HEK293 (cell line): ENCODE measurements at regions not wholly inside any gene's neighbourhood (a gene's known extent, or its start where the extent isn't known, plus 50 kb on each side); places are given as distances from the start of the nearest gene placed in this dataset.

Experiments
- CTCF ChIA-PET: fragments of 350-600 bp; formaldehyde crosslinking; extraction: SDS; loops from one replicate; lab custom pipeline; 2021; ENCODE audit warnings: antibody characterized with exemption; lab: Yijun Ruan, JAX
- POLR2A ChIA-PET: fragments of 300-600 bp; formaldehyde crosslinking; extraction: SDS; loops from one replicate; lab custom pipeline; 2020; ENCODE audit warnings: antibody characterized with exemption, inconsistent platforms; lab: Yijun Ruan, JAX
- H3K27ac ChIP-seq: fragments of 200-500 bp; sonication (Bioruptor generic); 2 replicates; pipeline ENCODE4 v1.5.1; 2014; ENCODE audit warnings: low read depth, low read length, control low read depth, inconsistent platforms; ENCODE audit errors: extremely low read depth
- H3K36me3 ChIP-seq, 2 experiments: fragments of 200-500 bp in 1 of 2; sonication (Bioruptor generic) in 1 of 2; 1 replicate in 1 of 2; 2 replicates in 1 of 2; pipeline ENCODE4 v1.5.1; 2014 to 2017; ENCODE audit warnings: inconsistent platforms in 2 of 2, low read length in 2 of 2; ENCODE audit not compliant: control insufficient read depth in 2 of 2, insufficient read depth in 1 of 2
- H3K4me1 ChIP-seq: fragments of 200-500 bp; sonication (Bioruptor generic); 2 replicates; pipeline ENCODE4 v1.5.1; 2014; ENCODE audit warnings: mild to moderate bottlenecking, low read length, inconsistent platforms; ENCODE audit not compliant: control insufficient read depth, insufficient read depth
- H3K4me3 ChIP-seq: 2 replicates; pipeline ENCODE4 v1.5.1; 2011; ENCODE audit warnings: low read depth, mild to moderate bottlenecking, control low read depth, low read length, moderate library complexity
- H3K9me3 ChIP-seq: fragments of 200-500 bp; sonication (Bioruptor generic); 2 replicates; pipeline ENCODE4 v1.5.1; 2014; ENCODE audit warnings: low read depth, low read length, inconsistent platforms; ENCODE audit not compliant: control insufficient read depth, insufficient read depth
- HOXA7 ChIP-seq: sonication (generic); formaldehyde crosslinking; IDR thresholded peaks from 2 replicates; pipeline ENCODE4 v1.8.1; 2022; ENCODE audit warnings: missing genetic modification reagents, borderline replicate concordance
- KLF9 ChIP-seq: fragments of 450-650 bp; formaldehyde crosslinking; IDR thresholded peaks from 2 replicates; pipeline ENCODE4 v1.5.1; 2016; ENCODE audit warnings: missing biosample characterization, missing genetic modification characterization, low read depth
- SCRT1 ChIP-seq: fragments of 450-650 bp; formaldehyde crosslinking; IDR thresholded peaks from 2 replicates; pipeline ENCODE4 v1.5.1; 2016; ENCODE audit warnings: missing biosample characterization, missing genetic modification characterization, borderline replicate concordance
- SETDB1 ChIP-seq: IDR thresholded peaks from one replicate; pipeline ENCODE4 v1.6.1; 2017; ENCODE audit warnings: mild to moderate bottlenecking, low read length, moderate library complexity, mixed read lengths; ENCODE audit not compliant: insufficient read length
- YY1 ChIP-seq: fragments of 450-650 bp; formaldehyde crosslinking; IDR thresholded peaks from 2 replicates; pipeline ENCODE4 v1.5.1; 2018; ENCODE audit warnings: missing biosample characterization, missing genetic modification characterization
- ZBTB7A ChIP-seq: fragments of 450-650 bp; formaldehyde crosslinking; IDR thresholded peaks from 2 replicates; pipeline ENCODE4 v1.5.1; 2016; ENCODE audit warnings: low read depth, missing biosample characterization, missing genetic modification characterization
- ZFP37 ChIP-seq: fragments of 450-650 bp; formaldehyde crosslinking; IDR thresholded peaks from 2 replicates; pipeline ENCODE4 v1.5.1; 2016; ENCODE audit warnings: missing biosample characterization, missing genetic modification characterization
- ZFP69B ChIP-seq: fragments of 450-650 bp; formaldehyde crosslinking; IDR thresholded peaks from 2 replicates; pipeline ENCODE4 v1.5.1; 2016; ENCODE audit warnings: missing biosample characterization, missing genetic modification characterization
- ZNF155 ChIP-seq: fragments of 450-650 bp; formaldehyde crosslinking; IDR thresholded peaks from 2 replicates; pipeline ENCODE4 v1.5.1; 2016; ENCODE audit warnings: missing biosample characterization, missing genetic modification characterization
- ZNF184 ChIP-seq: fragments of 450-650 bp; IDR thresholded peaks from 2 replicates; pipeline ENCODE4 v1.5.1; 2018; ENCODE audit warnings: missing biosample characterization, mild to moderate bottlenecking, missing genetic modification characterization
- ZNF239 ChIP-seq: fragments of 450-650 bp; formaldehyde crosslinking; IDR thresholded peaks from 2 replicates; pipeline ENCODE4 v1.5.1; 2016; ENCODE audit warnings: missing biosample characterization, missing genetic modification characterization
- ZNF426 ChIP-seq: fragments of 450-650 bp; formaldehyde crosslinking; IDR thresholded peaks from 2 replicates; pipeline ENCODE4 v1.5.1; 2017; ENCODE audit warnings: missing biosample characterization, missing genetic modification characterization, mild to moderate bottlenecking, inconsistent platforms, moderate library complexity
- ZNF433 ChIP-seq: fragments of 450-650 bp; formaldehyde crosslinking; IDR thresholded peaks from 2 replicates; pipeline ENCODE4 v1.5.1; 2016; ENCODE audit warnings: missing biosample characterization, missing genetic modification characterization, low read depth
- ZNF530 ChIP-seq: fragments of 450-650 bp; formaldehyde crosslinking; IDR thresholded peaks from 2 replicates; pipeline ENCODE4 v1.5.1; 2016; ENCODE audit warnings: low read depth, missing biosample characterization, missing genetic modification characterization
- ZNF548 ChIP-seq: fragments of 450-650 bp; formaldehyde crosslinking; IDR thresholded peaks from 2 replicates; pipeline ENCODE4 v1.5.1; 2016; ENCODE audit warnings: missing biosample characterization, missing genetic modification characterization
- ZNF600 ChIP-seq: fragments of 450-650 bp; formaldehyde crosslinking; IDR thresholded peaks from 2 replicates; pipeline ENCODE4 v1.5.1; 2016; ENCODE audit warnings: missing biosample characterization, missing genetic modification characterization
- ZNF610 ChIP-seq: fragments of 450-650 bp; formaldehyde crosslinking; IDR thresholded peaks from 2 replicates; pipeline ENCODE4 v1.5.1; 2016; ENCODE audit warnings: missing biosample characterization, missing genetic modification characterization, borderline replicate concordance
- ZNF658 ChIP-seq: fragments of 450-650 bp; formaldehyde crosslinking; IDR thresholded peaks from 2 replicates; pipeline ENCODE4; 2016; ENCODE audit warnings: missing biosample characterization, missing genetic modification characterization
- ZNF677 ChIP-seq: fragments of 450-650 bp; IDR thresholded peaks from 2 replicates; pipeline ENCODE4 v1.5.0; 2018; ENCODE audit warnings: missing biosample characterization, mild to moderate bottlenecking, missing genetic modification characterization, moderate library complexity
- ZNF830 ChIP-seq: fragments of 450-650 bp; IDR thresholded peaks from 2 replicates; pipeline ENCODE4 v1.5.0; 2018; ENCODE audit warnings: missing biosample characterization, missing genetic modification characterization, low read depth, mild to moderate bottlenecking, moderate library complexity
- TF ChIP-seq, protein P1 (sequence below): fragments of 450-650 bp; formaldehyde crosslinking; IDR thresholded peaks from 2 replicates; pipeline ENCODE4 v1.5.1; 2016; ENCODE audit warnings: missing biosample characterization, missing genetic modification characterization, borderline replicate concordance
- TF ChIP-seq, protein P2 (sequence below): fragments of 450-650 bp; formaldehyde crosslinking; IDR thresholded peaks from 2 replicates; pipeline ENCODE4; 2016; ENCODE audit warnings: missing biosample characterization, missing genetic modification characterization
- TF ChIP-seq, protein P3 (sequence below): fragments of 450-650 bp; formaldehyde crosslinking; IDR thresholded peaks from 2 replicates; pipeline ENCODE4 v1.5.1; 2016; ENCODE audit warnings: missing biosample characterization, missing genetic modification characterization
- TF ChIP-seq, protein P4 (sequence below): fragments of 450-650 bp; formaldehyde crosslinking; IDR thresholded peaks from 2 replicates; pipeline ENCODE4 v1.5.1; 2016; ENCODE audit warnings: missing biosample characterization, missing genetic modification characterization, low read depth

DNA sequence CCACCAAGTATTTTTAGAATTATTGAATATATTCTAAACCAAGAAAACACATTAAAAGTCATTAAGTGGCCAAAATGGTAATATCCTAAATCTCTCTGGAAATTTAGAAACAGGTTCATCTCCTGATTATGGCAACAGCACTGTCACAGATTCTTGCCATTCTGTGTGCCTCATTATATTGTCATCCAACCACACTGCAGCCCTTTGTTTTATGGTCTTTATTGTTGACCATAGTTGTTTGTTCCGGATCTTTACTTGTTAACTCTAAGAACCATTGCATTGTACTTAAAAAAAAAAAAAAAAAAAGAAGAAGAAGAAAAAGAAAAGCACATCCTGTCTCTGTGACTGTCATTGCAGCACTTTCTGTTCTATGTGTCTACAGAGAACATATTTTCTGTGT is 822.1 kb upstream of the ADGRL3 start:
- CTCF ChIA-PET, result interaction anchor here (0.6 kb wide), 1 partner anchor 584 kb away, joined by 3 read pairs; no protein-coding TSS in a partner anchor
- Histone ChIP-seq H3K4me1 (no peaks in the 10 kb centered on the region), H3K9me3 (no peaks in the 10 kb centered on the region), H3K27ac (no peak overlapping the region), H3K36me3 (no peaks in the 10 kb centered on the region), H3K4me3 (no peak overlapping the region)
- TF ChIP-seq ZFP37 (tag by site-specific recombination) (no peak), ZNF426 (tag by site-specific recombination) (no peak), ZNF155 (tag by site-specific recombination) (no peak), KLF9 (tag by site-specific recombination) (no peak), ZNF610 (tag by site-specific recombination) (no peak), HOXA7 (no peak), ZFP69B (tag by site-specific recombination) (no peak), SCRT1 (tag by site-specific recombination) (no peak), ZBTB7A (tag by site-specific recombination) (no peak), ZNF548 (tag by site-specific recombination) (no peak), ZNF830 (no peak), ZNF184 (tag by site-specific recombination) (no peak), ZNF658 (tag by site-specific recombination) (no peak), ZNF433 (tag by site-specific recombination) (no peak), ZNF530 (tag by site-specific recombination) (no peak), ZNF600 (tag by site-specific recombination) (no peak)
- TF ChIP-seq, protein P1, sequence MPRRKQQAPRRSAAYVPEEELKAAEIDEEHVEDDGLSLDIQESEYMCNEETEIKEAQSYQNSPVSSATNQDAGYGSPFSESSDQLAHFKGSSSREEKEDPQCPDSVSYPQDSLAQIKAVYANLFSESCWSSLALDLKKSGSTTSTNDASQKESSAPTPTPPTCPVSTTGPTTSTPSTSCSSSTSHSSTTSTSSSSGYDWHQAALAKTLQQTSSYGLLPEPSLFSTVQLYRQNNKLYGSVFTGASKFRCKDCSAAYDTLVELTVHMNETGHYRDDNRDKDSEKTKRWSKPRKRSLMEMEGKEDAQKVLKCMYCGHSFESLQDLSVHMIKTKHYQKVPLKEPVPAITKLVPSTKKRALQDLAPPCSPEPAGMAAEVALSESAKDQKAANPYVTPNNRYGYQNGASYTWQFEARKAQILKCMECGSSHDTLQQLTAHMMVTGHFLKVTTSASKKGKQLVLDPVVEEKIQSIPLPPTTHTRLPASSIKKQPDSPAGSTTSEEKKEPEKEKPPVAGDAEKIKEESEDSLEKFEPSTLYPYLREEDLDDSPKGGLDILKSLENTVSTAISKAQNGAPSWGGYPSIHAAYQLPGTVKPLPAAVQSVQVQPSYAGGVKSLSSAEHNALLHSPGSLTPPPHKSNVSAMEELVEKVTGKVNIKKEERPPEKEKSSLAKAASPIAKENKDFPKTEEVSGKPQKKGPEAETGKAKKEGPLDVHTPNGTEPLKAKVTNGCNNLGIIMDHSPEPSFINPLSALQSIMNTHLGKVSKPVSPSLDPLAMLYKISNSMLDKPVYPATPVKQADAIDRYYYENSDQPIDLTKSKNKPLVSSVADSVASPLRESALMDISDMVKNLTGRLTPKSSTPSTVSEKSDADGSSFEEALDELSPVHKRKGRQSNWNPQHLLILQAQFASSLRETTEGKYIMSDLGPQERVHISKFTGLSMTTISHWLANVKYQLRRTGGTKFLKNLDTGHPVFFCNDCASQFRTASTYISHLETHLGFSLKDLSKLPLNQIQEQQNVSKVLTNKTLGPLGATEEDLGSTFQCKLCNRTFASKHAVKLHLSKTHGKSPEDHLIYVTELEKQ (tag by site-specific recombination), result no peak
- TF ChIP-seq, protein P2, sequence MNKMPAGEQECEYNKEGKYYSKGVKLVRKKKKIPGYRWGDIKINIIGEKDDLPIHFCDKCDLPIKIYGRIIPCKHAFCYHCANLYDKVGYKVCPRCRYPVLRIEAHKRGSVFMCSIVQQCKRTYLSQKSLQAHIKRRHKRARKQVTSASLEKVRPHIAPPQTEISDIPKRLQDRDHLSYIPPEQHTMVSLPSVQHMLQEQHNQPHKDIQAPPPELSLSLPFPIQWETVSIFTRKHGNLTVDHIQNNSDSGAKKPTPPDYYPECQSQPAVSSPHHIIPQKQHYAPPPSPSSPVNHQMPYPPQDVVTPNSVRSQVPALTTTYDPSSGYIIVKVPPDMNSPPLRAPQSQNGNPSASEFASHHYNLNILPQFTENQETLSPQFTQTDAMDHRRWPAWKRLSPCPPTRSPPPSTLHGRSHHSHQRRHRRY (tag by site-specific recombination), result no peak
- POLR2A ChIA-PET, result no interaction called here

DNA sequence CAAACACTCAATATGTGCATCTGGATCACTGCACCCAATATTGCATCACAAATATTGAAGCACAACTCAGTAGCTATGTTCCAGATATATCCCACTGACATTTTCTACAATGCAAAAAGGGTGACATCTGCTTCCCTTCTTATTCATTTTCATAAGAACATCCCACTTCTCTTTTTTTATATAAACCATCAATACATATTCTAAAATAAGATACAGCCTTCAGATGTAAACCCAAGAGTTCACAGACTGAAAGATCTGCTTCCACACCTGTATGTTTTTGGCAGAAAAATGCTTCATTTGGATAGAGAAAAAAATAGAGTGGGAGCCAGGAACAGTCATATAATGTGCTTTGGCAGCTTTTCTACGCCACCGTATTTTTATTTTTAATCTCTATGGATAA is 815.6 kb upstream of the ADGRL3 start:
- Histone ChIP-seq H3K36me3 (no peaks in the 10 kb centered on the region), H3K9me3 (no peaks in the 10 kb centered on the region), H3K27ac (no peak overlapping the region)
- TF ChIP-seq, protein P3, sequence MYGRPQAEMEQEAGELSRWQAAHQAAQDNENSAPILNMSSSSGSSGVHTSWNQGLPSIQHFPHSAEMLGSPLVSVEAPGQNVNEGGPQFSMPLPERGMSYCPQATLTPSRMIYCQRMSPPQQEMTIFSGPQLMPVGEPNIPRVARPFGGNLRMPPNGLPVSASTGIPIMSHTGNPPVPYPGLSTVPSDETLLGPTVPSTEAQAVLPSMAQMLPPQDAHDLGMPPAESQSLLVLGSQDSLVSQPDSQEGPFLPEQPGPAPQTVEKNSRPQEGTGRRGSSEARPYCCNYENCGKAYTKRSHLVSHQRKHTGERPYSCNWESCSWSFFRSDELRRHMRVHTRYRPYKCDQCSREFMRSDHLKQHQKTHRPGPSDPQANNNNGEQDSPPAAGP, result no peak
- TF ChIP-seq, protein P4, sequence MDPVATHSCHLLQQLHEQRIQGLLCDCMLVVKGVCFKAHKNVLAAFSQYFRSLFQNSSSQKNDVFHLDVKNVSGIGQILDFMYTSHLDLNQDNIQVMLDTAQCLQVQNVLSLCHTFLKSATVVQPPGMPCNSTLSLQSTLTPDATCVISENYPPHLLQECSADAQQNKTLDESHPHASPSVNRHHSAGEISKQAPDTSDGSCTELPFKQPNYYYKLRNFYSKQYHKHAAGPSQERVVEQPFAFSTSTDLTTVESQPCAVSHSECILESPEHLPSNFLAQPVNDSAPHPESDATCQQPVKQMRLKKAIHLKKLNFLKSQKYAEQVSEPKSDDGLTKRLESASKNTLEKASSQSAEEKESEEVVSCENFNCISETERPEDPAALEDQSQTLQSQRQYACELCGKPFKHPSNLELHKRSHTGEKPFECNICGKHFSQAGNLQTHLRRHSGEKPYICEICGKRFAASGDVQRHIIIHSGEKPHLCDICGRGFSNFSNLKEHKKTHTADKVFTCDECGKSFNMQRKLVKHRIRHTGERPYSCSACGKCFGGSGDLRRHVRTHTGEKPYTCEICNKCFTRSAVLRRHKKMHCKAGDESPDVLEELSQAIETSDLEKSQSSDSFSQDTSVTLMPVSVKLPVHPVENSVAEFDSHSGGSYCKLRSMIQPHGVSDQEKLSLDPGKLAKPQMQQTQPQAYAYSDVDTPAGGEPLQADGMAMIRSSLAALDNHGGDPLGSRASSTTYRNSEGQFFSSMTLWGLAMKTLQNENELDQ (tag by site-specific recombination), result no peak
- TF ChIP-seq YY1 (tag by site-specific recombination), result no peak
- no peak for TF ChIP-seq SETDB1
- TF ChIP-seq ZNF239 (tag by site-specific recombination), result no peak
- no peak for TF ChIP-seq ZNF677
- TF ChIP-seq, all 188 proteins: peak for 0
- Histone ChIP-seq H3K4me3 (no peak overlapping the region), H3K4me1 (no peaks in the 10 kb centered on the region)
- ChIA-PET CTCF (interaction anchor here (0.7 kb wide), 1 partner anchor 23 kb away, joined by 3 read pairs; no protein-coding TSS in a partner anchor), POLR2A (no interaction called here)
